ENCODE measurements at regions not wholly inside any gene's neighbourhood (a gene's known extent, or its start where the extent isn't known, plus 50 kb on each side); places are given as distances from the start of the nearest gene placed in this dataset.

DNA sequence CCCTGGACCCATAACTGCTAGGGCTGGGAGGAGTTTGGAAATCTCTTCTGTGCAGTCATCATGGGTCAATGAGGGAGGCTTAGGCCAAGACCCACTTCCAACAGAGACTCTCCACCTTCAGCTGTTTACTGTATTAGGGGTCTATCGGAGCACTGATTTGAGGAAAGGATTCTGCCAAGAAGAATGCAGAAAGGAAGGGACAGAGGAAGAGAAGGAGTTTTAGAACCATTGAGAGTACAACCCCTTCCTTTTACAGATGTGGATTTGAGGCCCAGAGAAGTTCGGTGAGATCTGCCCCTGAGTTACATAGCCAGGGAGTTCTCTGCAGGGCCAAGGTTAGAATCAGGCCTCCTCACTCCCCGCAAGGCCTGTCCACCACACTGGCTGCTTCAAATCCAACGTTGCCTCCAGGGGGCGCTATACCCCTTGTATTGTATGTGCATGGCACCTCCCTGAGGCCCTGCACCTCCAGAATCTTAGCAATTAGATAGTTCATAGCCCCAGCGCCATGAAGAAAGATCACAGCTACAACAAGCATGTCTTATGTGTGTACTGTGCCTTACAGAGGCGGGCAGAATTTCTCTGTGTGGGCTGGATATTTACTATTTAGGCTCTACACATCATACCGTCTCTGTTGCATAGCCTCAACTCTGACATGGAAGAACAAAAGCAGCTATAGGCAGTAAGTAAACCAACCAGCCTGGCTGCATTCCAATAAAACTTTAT is 246.8 kb downstream of the SKIDA1 start:
- TF ChIP-seq, protein P1, sequence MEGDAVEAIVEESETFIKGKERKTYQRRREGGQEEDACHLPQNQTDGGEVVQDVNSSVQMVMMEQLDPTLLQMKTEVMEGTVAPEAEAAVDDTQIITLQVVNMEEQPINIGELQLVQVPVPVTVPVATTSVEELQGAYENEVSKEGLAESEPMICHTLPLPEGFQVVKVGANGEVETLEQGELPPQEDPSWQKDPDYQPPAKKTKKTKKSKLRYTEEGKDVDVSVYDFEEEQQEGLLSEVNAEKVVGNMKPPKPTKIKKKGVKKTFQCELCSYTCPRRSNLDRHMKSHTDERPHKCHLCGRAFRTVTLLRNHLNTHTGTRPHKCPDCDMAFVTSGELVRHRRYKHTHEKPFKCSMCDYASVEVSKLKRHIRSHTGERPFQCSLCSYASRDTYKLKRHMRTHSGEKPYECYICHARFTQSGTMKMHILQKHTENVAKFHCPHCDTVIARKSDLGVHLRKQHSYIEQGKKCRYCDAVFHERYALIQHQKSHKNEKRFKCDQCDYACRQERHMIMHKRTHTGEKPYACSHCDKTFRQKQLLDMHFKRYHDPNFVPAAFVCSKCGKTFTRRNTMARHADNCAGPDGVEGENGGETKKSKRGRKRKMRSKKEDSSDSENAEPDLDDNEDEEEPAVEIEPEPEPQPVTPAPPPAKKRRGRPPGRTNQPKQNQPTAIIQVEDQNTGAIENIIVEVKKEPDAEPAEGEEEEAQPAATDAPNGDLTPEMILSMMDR (conservative IDR thresholded peaks at IDR 0.05) = peak; percentile 89
- TF ChIP-seq EZH2 (IDR thresholded peaks at IDR 0.05; ENCODE audit: low read depth) = no peak
